EH (cell line): ENCODE measurements at regions not wholly inside any gene's neighbourhood (a gene's known extent, or its start where the extent isn't known, plus 50 kb on each side); places are given as distances from the start of the nearest gene placed in this dataset.
A peak's percentile ranks its signal among the peaks of the same experiment; 100 is the strongest.

Experiments
- DNase-seq: peaks from one replicate; pipeline ENCODE4 v3.0.0-alpha.2; 2015; ENCODE audit warnings: low read depth

- no peak for DNase-seq
These were observed 136.0 kb upstream of the FAM20C start for GRCh38 chr7:56291-56913.

- no peak for DNase-seq
These were observed 135.3 kb upstream of the FAM20C start for GRCh38 chr7:57071-57470.

- peak; percentile 23 for DNase-seq
These were observed 134.7 kb upstream of the FAM20C start for GRCh38 chr7:57482-58255.

- DNase-seq: no peak
These were observed 134.1 kb upstream of the FAM20C start for GRCh38 chr7:58316-58715.

GRCh38 chr7:59079-60016 is 133.0 kb upstream of the FAM20C start:
- DNase-seq: no peak

- no peak for DNase-seq
These were observed 132.2 kb upstream of the FAM20C start for GRCh38 chr7:60017-60675.

- DNase-seq: no peak
These were observed 131.7 kb upstream of the FAM20C start for GRCh38 chr7:60706-61105.

- no peak for DNase-seq
These were observed 131.3 kb upstream of the FAM20C start for GRCh38 chr7:61111-61510.

GRCh38 chr7:61576-62360 is 130.6 kb upstream of the FAM20C start:
- no peak for DNase-seq

GRCh38 chr7:62361-63116 is 129.8 kb upstream of the FAM20C start:
- DNase-seq: no peak

GRCh38 chr7:63117-63480 is 129.3 kb upstream of the FAM20C start:
- DNase-seq: no peak

- no peak for DNase-seq
These were observed 128.8 kb upstream of the FAM20C start for GRCh38 chr7:63521-64021.

- DNase-seq: peak; percentile 76
These were observed 128.1 kb upstream of the FAM20C start for GRCh38 chr7:64098-64915.

- DNase-seq: peak; percentile 16
These were observed 127.4 kb upstream of the FAM20C start for GRCh38 chr7:64916-65341.

GRCh38 chr7:65554-65953 is 126.8 kb upstream of the FAM20C start:
- peak; percentile 66 for DNase-seq

GRCh38 chr7:66296-66695 is 126.1 kb upstream of the FAM20C start:
- no peak for DNase-seq

- DNase-seq: no peak
These were observed 125.6 kb upstream of the FAM20C start for GRCh38 chr7:66741-67140.

- DNase-seq: peak; percentile 32
These were observed 124.5 kb upstream of the FAM20C start for GRCh38 chr7:67661-68395.

GRCh38 chr7:68629-69028 is 123.7 kb upstream of the FAM20C start:
- DNase-seq: no peak
